Sigmoid colon (tissue), 6 donors: ENCODE measurements at regions not wholly inside any gene's neighbourhood (a gene's known extent, or its start where the extent isn't known, plus 50 kb on each side); places are given as distances from the start of the nearest gene placed in this dataset.

Source experiments
- DNase-seq: peaks from one replicate; pipeline ENCODE4 v3.0.0-alpha.2; 2019
- H3K27ac ChIP-seq, 4 donors: fragments of 200-600 bp; sonication (generic); one replicate each; pipeline ENCODE4 v1.5.1; 2016 to 2019; ENCODE audit warnings: mild to moderate bottlenecking in 1 of 4
- H3K27me3 ChIP-seq, 3 donors: fragments of 200-600 bp; sonication (generic); one replicate each; pipeline ENCODE4 v1.5.1; 2019; ENCODE audit warnings: mild to moderate bottlenecking in 1 of 3
- H3K36me3 ChIP-seq, 4 donors: fragments of 200-600 bp; sonication (generic); one replicate each; pipeline ENCODE4 v1.5.1; 2016 to 2019
- H3K4me1 ChIP-seq, 4 donors: fragments of 200-600 bp; sonication (generic); one replicate each; pipeline ENCODE4 v1.5.1; 2017 to 2019
- H3K4me3 ChIP-seq, 4 donors: fragments of 200-600 bp; sonication (generic); one replicate each; pipeline ENCODE4 v1.5.1; 2017 to 2019; ENCODE audit warnings: mild to moderate bottlenecking in 2 of 4, moderate library complexity in 1 of 4
- H3K9me3 ChIP-seq, 4 donors: fragments of 200-600 bp in 3 of 4; sonication (generic) in 3 of 4; one replicate each; pipeline versions ENCODE4 v1.5.1 to v1.6.1; 2013 to 2019
- EP300 ChIP-seq, 4 donors: sonication (generic); formaldehyde crosslinking; IDR thresholded peaks; one replicate each; pipeline ENCODE4 v1.6.1; 2017; ENCODE audit warnings: antibody characterized with exemption in 4 of 4
- POLR2A ChIP-seq, 2 donors: fragments of 450-650 bp; IDR thresholded peaks; one replicate each; pipeline ENCODE4 v1.6.1; 2016; ENCODE audit warnings: antibody characterized with exemption in 2 of 2, mild to moderate bottlenecking in 2 of 2, moderate library complexity in 2 of 2
- POLR2AphosphoS5 ChIP-seq, 4 donors: sonication (generic); formaldehyde crosslinking; IDR thresholded peaks; one replicate each; pipeline ENCODE4 v1.6.1; 2017; ENCODE audit warnings: antibody characterized with exemption in 4 of 4
- WGBS, 2 donors: extraction: QIAGEN DNeasy Blood & Tissue Kit; methylation state at CpG; one replicate each; pipeline ENCODE4 v1.1.7; 2013; 5-methylcytosine and 5-hydroxymethylcytosine counted together
- intact Hi-C: fragments of 100-400 bp; cut with DNase I; formaldehyde crosslinking; loops from one replicate; pipeline ENCODE4 v1.15.1; 2023
- TF ChIP-seq, protein P1 (sequence below), 4 experiments: fragments of 450-650 bp in 3 of 4; fragments of 200-600 bp in 1 of 4; IDR thresholded peaks; one replicate each; pipeline ENCODE4 v1.5.1; 2016 to 2019; ENCODE audit warnings: antibody characterized with exemption in 4 of 4, mild to moderate bottlenecking in 3 of 4, moderate library complexity in 2 of 4
- donor health status: healthy with polysubstance abuse.
- donor health status: healthy.

DNA sequence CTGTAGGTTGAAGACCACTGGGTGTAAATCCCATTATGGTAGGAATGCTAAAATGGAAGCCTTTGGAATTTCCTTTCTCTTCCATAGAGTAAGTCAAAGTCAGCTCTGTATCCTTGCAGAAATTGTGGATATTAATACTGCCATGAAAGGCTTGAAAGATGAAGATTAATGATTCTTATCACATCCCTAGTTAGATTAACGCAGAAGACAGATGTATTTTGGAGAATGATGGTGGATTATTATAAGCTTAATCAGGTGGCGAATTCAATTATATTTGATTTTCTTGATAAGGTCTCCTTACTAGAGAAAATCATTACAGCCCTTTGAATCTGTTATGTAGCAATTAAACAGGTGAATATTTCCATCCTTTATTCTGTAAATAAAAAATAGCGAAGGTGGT lies 270.1 kb downstream of the PHF14 start:
- H3K27me3 ChIP-seq = no peaks in the 10 kb centered on the region
- DNase-seq = no peak
- no peaks in the 10 kb centered on the region for H3K36me3 ChIP-seq
- no peak overlapping the region for H3K4me3 ChIP-seq
- H3K4me1 ChIP-seq = no peaks in the 10 kb centered on the region
- no peak for TF ChIP-seq POLR2AphosphoS5 (IDR thresholded peaks at IDR 0.05)
- TF ChIP-seq, protein P1, sequence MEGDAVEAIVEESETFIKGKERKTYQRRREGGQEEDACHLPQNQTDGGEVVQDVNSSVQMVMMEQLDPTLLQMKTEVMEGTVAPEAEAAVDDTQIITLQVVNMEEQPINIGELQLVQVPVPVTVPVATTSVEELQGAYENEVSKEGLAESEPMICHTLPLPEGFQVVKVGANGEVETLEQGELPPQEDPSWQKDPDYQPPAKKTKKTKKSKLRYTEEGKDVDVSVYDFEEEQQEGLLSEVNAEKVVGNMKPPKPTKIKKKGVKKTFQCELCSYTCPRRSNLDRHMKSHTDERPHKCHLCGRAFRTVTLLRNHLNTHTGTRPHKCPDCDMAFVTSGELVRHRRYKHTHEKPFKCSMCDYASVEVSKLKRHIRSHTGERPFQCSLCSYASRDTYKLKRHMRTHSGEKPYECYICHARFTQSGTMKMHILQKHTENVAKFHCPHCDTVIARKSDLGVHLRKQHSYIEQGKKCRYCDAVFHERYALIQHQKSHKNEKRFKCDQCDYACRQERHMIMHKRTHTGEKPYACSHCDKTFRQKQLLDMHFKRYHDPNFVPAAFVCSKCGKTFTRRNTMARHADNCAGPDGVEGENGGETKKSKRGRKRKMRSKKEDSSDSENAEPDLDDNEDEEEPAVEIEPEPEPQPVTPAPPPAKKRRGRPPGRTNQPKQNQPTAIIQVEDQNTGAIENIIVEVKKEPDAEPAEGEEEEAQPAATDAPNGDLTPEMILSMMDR (IDR thresholded peaks at IDR 0.05) = no peak
- no peak for TF ChIP-seq POLR2A (IDR thresholded peaks at IDR 0.05)
- TF ChIP-seq EP300 (IDR thresholded peaks at IDR 0.05) = no peak
- intact Hi-C loops = no loop called here
- WGBS, 2 donors = 93 to 94% methylated on average over 3 of the region's 3 CpGs
- no peak overlapping the region for H3K27ac ChIP-seq
- H3K9me3 ChIP-seq = no peaks in the 10 kb centered on the region

DNA sequence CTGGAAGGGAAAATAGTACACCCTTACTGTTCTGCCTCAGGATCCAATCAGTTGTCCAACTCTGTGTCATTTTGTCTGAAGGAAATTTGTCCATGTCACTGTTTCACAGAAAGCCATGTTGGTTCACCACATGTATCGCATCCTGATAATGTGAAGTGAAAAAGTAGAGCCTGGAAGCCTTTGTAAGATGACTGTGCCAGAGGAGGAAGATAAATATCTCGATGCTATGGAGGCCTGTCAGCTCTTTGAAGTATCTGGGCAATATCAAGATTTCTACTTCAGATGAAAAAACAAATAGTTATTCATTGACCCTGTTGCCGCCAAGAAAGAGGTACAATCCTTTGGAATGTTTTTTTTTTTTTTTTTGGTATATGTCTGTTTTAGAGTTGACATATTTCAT lies 270.5 kb downstream of the PHF14 start:
- Histone ChIP-seq H3K4me1 (no peaks in the 10 kb centered on the region), H3K4me3 (no peak overlapping the region), H3K27me3 (no peaks in the 10 kb centered on the region), H3K27ac (no peak overlapping the region), H3K9me3 (no peaks in the 10 kb centered on the region), H3K36me3 (no peaks in the 10 kb centered on the region)
- intact Hi-C loops = no loop called here
- 69 to 83% methylated on average over 3 of the region's 3 CpGs for WGBS, 2 donors
- no peak for DNase-seq
- TF ChIP-seq, protein P1 (IDR thresholded peaks at IDR 0.05) = no peak
- no peak for TF ChIP-seq EP300 (IDR thresholded peaks at IDR 0.05)
- TF ChIP-seq POLR2A (IDR thresholded peaks at IDR 0.05) = no peak
- no peak for TF ChIP-seq POLR2AphosphoS5 (IDR thresholded peaks at IDR 0.05)

DNA sequence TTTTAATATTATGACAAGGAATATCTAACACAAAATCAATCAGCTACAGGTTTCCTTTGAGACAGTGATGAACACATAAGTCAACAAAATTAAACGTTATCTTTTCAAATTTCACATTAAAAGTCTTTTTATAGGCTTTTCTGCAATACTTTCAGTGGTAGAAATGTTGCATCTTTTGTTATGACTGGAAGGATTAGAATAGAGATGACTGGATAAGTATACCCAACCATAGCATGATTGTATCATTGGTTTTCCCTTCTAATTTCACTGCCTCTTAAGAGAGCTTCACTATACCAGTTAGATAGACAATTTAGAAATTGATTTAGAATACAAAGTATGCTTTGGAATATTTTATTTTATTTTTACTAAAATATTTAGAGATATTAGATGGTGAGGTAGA lies 273.9 kb downstream of the PHF14 start:
- Histone ChIP-seq H3K27me3 (no peaks in the 10 kb centered on the region), H3K36me3 (no peaks in the 10 kb centered on the region), H3K4me3 (no peak overlapping the region), H3K4me1 (no peaks in the 10 kb centered on the region), H3K27ac (no peak overlapping the region), H3K9me3 (no peaks in the 10 kb centered on the region)
- intact Hi-C loops = no loop called here
- no peak for DNase-seq
- WGBS, 2 donors = 39 to 66% methylated on average over 1 of the region's 1 CpG
- TF ChIP-seq POLR2AphosphoS5 (IDR thresholded peaks at IDR 0.05) (no peak), EP300 (IDR thresholded peaks at IDR 0.05) (no peak), POLR2A (IDR thresholded peaks at IDR 0.05) (no peak)
- TF ChIP-seq, protein P1 (IDR thresholded peaks at IDR 0.05) = no peak

DNA sequence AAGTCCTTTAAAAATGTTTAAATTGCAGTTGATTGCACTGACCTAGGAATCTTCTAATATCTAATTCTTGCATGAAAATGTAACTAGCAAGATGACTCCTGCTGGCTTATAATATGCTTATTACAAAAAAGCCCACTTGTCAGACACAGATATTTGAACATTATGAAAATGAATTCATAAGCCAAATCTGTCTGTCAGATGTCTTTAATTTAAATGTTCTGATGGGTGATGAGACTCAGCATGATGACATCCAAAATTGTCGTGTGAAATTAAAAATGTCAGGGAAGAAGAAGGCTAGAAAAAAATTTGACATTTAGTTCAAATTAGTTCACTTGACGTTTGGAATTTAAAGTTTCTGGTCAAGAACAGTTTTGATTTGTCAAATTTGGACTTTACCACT lies 277.8 kb downstream of the PHF14 start:
- intact Hi-C loops = no loop called here
- TF ChIP-seq EP300 (IDR thresholded peaks at IDR 0.05) (no peak), POLR2A (IDR thresholded peaks at IDR 0.05) (no peak), POLR2AphosphoS5 (IDR thresholded peaks at IDR 0.05) (no peak)
- TF ChIP-seq, protein P1 (IDR thresholded peaks at IDR 0.05) = no peak

DNA sequence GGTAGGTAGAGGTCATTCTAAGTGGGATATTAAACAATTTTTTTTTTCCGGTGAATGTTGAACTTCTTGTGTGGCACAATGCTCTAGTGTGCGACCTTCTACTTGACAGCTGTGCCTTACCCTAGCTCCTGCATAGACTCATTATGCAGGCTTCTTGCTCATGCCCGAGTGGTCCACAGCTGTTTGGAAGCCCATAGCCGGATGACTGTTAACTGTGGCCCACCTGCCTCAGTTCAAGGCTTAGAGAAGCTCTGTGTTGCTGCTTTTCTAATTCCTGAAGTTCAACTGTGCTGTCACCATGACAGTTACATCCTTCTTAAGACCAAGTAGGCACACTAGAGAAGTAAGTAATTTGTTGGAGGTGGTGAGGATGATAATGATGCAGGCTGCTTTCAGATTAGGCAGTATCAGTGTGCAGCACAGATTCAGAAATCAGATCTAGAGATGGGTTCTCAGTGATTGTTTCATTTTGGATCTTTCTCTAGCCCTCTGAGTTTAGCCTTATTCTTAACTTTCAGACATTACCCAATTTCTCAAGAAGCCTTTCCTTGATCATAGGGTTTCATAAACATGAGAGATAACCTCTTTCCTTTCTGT lies 278.4 kb downstream of the PHF14 start:
- no peak for TF ChIP-seq POLR2AphosphoS5 (IDR thresholded peaks at IDR 0.05)
- TF ChIP-seq, protein P1 (IDR thresholded peaks at IDR 0.05) = no peak
- no peak for TF ChIP-seq EP300 (IDR thresholded peaks at IDR 0.05)
- no peak for TF ChIP-seq POLR2A (IDR thresholded peaks at IDR 0.05)
- 92 to 97% methylated on average over 4 of the region's 4 CpGs for WGBS, 2 donors
- intact Hi-C loops = no loop called here

More for the DNA sequence above, 277.8 kb downstream of the PHF14 start:
- DNase-seq = no peak
- no peaks in the 10 kb centered on the region for H3K36me3 ChIP-seq
- 66 to 86% methylated on average over 2 of the region's 2 CpGs for WGBS, 2 donors
- no peaks in the 10 kb centered on the region for H3K9me3 ChIP-seq
- H3K4me3 ChIP-seq = no peak overlapping the region
- no peak overlapping the region for H3K27ac ChIP-seq
- H3K27me3 ChIP-seq = no peaks in the 10 kb centered on the region
- H3K4me1 ChIP-seq = no peaks in the 10 kb centered on the region

More for the DNA sequence above, 278.4 kb downstream of the PHF14 start:
- Histone ChIP-seq H3K27me3 (no peaks in the 10 kb centered on the region), H3K4me1 (no peaks in the 10 kb centered on the region), H3K4me3 (no peak overlapping the region), H3K27ac (no peak overlapping the region), H3K36me3 (no peaks in the 10 kb centered on the region), H3K9me3 (no peaks in the 10 kb centered on the region)
- no peak for DNase-seq
